Upper lobe of right lung (tissue), 1 donor: ENCODE measurements at regions not wholly inside any gene's neighbourhood (a gene's known extent, or its start where the extent isn't known, plus 50 kb on each side); places are given as distances from the start of the nearest gene placed in this dataset.

Source experiments
- ATAC-seq: fragments of 200-7000 bp; cut with Tn5 transposase; one replicate; pipeline ENCODE4 v1.9.1; 2020; ENCODE audit warnings: mild to moderate bottlenecking, moderate library complexity
- DNase-seq: peaks from one replicate; pipeline ENCODE4 v3.0.0-alpha.2; 2020
- H3K27ac ChIP-seq: fragments of 200-600 bp; one replicate; pipeline ENCODE4 v1.8.0; 2022
- H3K27me3 ChIP-seq: fragments of 200-600 bp; one replicate; pipeline ENCODE4 v1.8.0; 2022; ENCODE audit warnings: mild to moderate bottlenecking
- H3K36me3 ChIP-seq: fragments of 200-600 bp; one replicate; pipeline ENCODE4 v1.8.0; 2022
- H3K4me1 ChIP-seq: fragments of 200-600 bp; one replicate; pipeline ENCODE4 v1.8.0; 2022
- H3K4me3 ChIP-seq: fragments of 200-600 bp; one replicate; pipeline ENCODE4 v1.8.0; 2022; ENCODE audit warnings: mild to moderate bottlenecking
- H3K9me3 ChIP-seq: fragments of 200-600 bp; one replicate; pipeline ENCODE4 v1.8.0; 2022
- CTCF ChIP-seq: fragments of 200-600 bp; IDR thresholded peaks from one replicate; pipeline ENCODE4 v1.8.0; 2022; ENCODE audit warnings: antibody characterized with exemption
- intact Hi-C: fragments of 100-400 bp; cut with DNase I; formaldehyde crosslinking; loops from one replicate; pipeline ENCODE4 v1.11.0; 2022
- donor health status: DM: no; HTN: yes; CAD: no; lungs with severe emphysema.

DNA sequence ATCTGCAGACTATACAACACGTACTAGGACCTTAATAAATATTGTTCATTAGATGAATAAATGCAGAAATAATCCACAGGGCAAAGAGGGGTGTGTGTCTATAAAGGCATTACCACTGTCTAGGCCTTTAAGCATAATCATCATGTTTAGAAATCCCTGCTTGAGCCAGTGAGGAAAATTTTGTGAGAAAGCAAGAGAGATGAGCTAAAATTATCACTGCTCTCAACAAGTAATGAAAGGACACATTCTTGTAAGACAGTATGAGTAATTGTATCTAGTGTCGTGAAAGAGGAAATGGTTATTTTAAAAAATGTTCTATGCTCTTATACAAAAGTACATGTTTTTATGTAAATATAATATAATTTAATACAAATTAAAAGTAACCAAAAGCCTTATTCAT lies 1699.4 kb downstream of the PCDH9 start:
- no peaks in the 10 kb centered on the region for H3K9me3 ChIP-seq
- H3K27me3 ChIP-seq: no peaks in the 10 kb centered on the region
- ATAC-seq (no peak), DNase-seq (no peak)
- no peaks in the 10 kb centered on the region for H3K36me3 ChIP-seq
- H3K27ac ChIP-seq: no peak overlapping the region
- no peak for TF ChIP-seq CTCF
- intact Hi-C loops: no loop called here
- no peak overlapping the region for H3K4me3 ChIP-seq
- H3K4me1 ChIP-seq: no peaks in the 10 kb centered on the region

DNA sequence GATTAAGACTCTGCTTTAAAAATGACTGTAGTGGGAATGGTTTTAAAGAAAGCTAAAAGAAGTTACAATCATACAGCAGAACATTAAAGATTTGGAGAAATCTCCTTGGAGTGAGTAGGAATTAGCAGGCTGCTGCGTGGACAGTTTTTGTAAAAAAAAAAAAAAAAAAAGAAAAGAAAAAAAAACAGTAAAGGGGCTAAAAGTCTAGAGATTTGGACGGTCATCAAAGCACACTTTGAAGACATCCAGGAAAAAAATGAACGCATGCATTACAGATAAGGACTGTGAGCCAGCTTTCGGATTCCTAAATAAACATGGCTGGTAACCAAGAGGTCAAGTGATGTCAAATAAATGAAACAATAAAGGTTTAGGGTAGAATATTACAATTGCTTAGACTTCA lies 1700.6 kb downstream of the PCDH9 start:
- no peaks in the 10 kb centered on the region for H3K9me3 ChIP-seq
- no peak for ATAC-seq
- no peak overlapping the region for H3K27ac ChIP-seq
- DNase-seq: no peak
- H3K36me3 ChIP-seq: no peaks in the 10 kb centered on the region
- intact Hi-C loops: no loop called here
- no peak overlapping the region for H3K4me3 ChIP-seq
- no peak for TF ChIP-seq CTCF
- no peaks in the 10 kb centered on the region for H3K27me3 ChIP-seq
- no peaks in the 10 kb centered on the region for H3K4me1 ChIP-seq

DNA sequence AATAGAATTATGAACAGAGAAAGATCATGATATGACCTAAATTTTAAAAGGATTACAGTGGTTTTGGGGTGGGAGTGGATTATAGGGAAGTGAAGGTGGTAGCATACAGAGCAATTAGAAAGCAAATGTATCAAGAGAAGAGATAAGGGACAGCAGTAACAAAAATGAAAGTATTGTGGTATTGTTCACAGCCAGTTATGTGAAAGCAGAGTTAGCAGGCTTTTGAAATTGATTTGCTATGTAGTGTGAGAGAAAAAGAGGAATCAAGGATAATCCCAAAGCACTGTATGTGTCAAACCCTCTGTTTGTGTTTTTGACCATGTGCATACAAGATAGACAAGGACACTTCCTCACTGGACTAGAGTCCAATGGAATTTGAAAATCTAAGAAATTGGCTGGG lies 1721.4 kb downstream of the PCDH9 start:
- H3K4me3 ChIP-seq: no peak overlapping the region
- no peaks in the 10 kb centered on the region for H3K9me3 ChIP-seq
- no peaks in the 10 kb centered on the region for H3K4me1 ChIP-seq
- no peaks in the 10 kb centered on the region for H3K27me3 ChIP-seq
- intact Hi-C loops: no loop called here
- TF ChIP-seq CTCF: no peak
- H3K36me3 ChIP-seq: no peaks in the 10 kb centered on the region
- no peak for DNase-seq
- no peak for ATAC-seq
- H3K27ac ChIP-seq: no peak overlapping the region

DNA sequence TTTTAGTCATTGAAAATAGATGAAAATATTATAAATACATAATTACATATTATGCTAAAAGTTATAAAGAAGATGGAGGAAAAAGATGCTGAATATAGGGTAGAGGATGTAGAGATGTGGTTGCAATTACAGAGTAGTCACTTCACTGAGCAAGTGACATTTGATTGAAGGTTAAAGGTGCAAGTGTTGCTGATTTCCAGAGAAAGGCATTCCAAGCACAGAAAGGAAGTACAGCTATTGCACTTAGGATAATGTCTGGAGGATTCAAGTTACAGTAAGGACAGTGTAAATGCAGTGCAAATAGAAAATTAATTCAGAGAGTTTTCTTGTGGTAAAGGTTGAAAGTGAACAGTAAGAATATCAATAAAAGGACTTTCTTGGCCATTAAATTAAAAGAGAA lies 1721.8 kb downstream of the PCDH9 start:
- Histone ChIP-seq H3K9me3 (no peaks in the 10 kb centered on the region), H3K27me3 (no peaks in the 10 kb centered on the region), H3K36me3 (no peaks in the 10 kb centered on the region), H3K4me1 (no peaks in the 10 kb centered on the region), H3K4me3 (no peak overlapping the region), H3K27ac (no peak overlapping the region)
- no peak for ATAC-seq
- intact Hi-C loops: no loop called here
- TF ChIP-seq CTCF: no peak
- DNase-seq: no peak

DNA sequence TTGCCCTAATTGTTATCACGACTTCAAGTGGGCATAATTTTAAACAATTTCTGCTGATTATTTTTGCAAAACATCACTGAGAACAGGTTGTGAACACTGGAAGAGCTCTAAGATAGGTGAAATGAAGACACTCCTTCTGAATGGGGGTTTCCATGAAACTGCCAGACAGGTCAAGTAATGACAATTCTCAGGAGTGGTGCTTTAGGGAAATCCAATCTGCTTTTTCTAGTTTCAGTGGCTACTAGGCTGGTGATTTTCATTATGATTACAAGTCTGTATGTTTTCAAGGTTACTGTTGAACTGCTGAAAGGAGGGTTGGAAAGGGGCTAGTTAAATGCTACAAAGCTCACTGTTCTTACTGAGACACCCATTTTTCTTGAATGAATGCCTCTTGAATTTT lies 1724.2 kb downstream of the PCDH9 start:
- ATAC-seq (no peak), DNase-seq (no peak)
- Histone ChIP-seq H3K9me3 (no peaks in the 10 kb centered on the region), H3K4me3 (no peak overlapping the region), H3K4me1 (no peaks in the 10 kb centered on the region), H3K27me3 (no peaks in the 10 kb centered on the region), H3K27ac (no peak overlapping the region), H3K36me3 (no peaks in the 10 kb centered on the region)
- intact Hi-C loops: no loop called here
- TF ChIP-seq CTCF: no peak

DNA sequence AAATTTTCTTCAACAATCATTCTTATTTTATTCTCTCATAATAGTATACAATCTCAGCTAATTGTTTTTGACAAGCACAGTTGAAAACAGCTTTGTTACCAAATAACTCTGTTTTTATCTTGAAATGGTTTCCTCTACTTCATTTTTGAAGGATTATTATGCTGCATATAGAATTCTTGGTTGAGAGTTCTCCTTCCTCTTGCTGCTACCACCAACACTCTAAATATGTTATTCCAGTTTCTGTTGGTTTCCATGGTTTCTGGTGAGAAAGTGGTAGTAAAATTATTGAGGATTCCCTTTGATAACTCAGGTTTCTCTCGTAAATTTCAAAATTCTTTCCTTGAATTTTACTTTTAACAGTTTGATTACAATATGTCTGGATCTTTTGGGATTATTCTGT lies 1725.9 kb downstream of the PCDH9 start:
- H3K4me1 ChIP-seq: no peaks in the 10 kb centered on the region
- no peak for TF ChIP-seq CTCF
- intact Hi-C loops: no loop called here
- H3K27me3 ChIP-seq: no peaks in the 10 kb centered on the region
- H3K27ac ChIP-seq: no peak overlapping the region
- H3K9me3 ChIP-seq: no peaks in the 10 kb centered on the region
- no peaks in the 10 kb centered on the region for H3K36me3 ChIP-seq
- DNase-seq: no peak
- H3K4me3 ChIP-seq: no peak overlapping the region
- no peak for ATAC-seq
